Sciatic nerve (tissue), 2 donors: ENCODE measurements at regions not wholly inside any gene's neighbourhood (a gene's known extent, or its start where the extent isn't known, plus 50 kb on each side); places are given as distances from the start of the nearest gene placed in this dataset.

ENCODE experiments used
- ATAC-seq: fragments of 200-7000 bp; cut with Tn5 transposase; one replicate; pipeline ENCODE4 v1.9.1; 2020; ENCODE audit warnings: mild to moderate bottlenecking, moderate library complexity
- DNase-seq: peaks from one replicate; pipeline ENCODE4 v3.0.0-alpha.2; 2020; ENCODE audit warnings: low spot score
- intact Hi-C: fragments of 100-400 bp; cut with DNase I; formaldehyde crosslinking; loops from one replicate; pipeline ENCODE4 v1.14.2; 2022
- donor health status: DM: no; HTN: no; CAD: no.
- donor health status: DM: no; HTN: no; CAD: no.

GRCh38 chr1:199121047-199121446 is 482.2 kb downstream of the PTPRC start:
- ATAC-seq: no peak
- no peak for DNase-seq
- intact Hi-C loops: no loop called here

GRCh38 chr1:199122085-199122484 is 483.2 kb downstream of the PTPRC start:
- intact Hi-C loops: no loop called here
- no peak for DNase-seq
- ATAC-seq: no peak

- DNase-seq: no peak
- intact Hi-C loops: no loop called here
- ATAC-seq: no peak
These were observed 483.9 kb downstream of the PTPRC start for GRCh38 chr1:199122532-199123311.

DNA sequence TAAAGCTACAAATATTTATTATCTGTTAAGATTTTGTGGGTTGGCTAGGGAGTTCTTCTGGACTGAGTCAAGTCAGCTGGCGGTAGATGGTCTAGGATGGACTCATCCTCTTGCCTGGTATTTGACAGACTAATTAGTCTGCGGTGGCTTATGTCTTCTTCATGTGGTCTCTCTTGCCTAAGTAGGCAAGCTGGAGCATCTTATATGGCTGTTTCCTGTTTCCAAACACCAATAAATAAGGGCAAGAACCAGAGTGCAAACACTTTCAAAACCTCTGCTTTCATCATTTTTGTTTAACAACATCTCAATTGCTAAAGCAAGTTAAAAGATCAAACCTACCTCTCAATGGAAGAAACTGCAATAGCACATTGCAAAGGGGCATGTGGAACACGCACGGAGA is 484.8 kb downstream of the PTPRC start:
- ATAC-seq (no peak), DNase-seq (no peak)
- intact Hi-C loops: no loop called here

- ATAC-seq (no peak), DNase-seq (no peak)
- intact Hi-C loops: no loop called here
These were observed 485.5 kb downstream of the PTPRC start for GRCh38 chr1:199124351-199124750.

- ATAC-seq (no peak), DNase-seq (no peak)
- intact Hi-C loops: no loop called here
These were observed 490.4 kb downstream of the PTPRC start for GRCh38 chr1:199129247-199129646.

DNA sequence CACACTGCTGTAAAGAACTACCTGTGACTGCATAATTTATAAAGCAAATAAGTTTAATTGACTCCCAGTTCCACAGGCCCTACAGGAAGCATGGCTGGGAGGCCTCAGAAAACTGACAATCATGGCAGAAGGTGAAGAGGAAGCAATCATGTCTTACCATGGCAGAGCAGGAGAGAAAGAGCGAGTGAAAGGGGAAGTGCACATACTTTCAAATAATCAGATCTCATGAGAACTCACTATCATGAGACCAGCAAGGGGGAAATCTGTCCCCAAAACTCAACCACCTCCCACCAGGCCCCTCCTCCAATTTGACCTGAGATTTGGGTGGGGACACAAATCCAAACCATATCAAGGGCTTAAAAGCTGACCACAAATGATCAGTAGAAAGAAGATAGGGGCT is 493.2 kb downstream of the PTPRC start:
- DNase-seq (no peak), ATAC-seq (no peak)
- intact Hi-C loops: no loop called here

GRCh38 chr1:199135901-199136300 is 497.1 kb downstream of the PTPRC start:
- DNase-seq (no peak), ATAC-seq (no peak)
- intact Hi-C loops: no loop called here

DNA sequence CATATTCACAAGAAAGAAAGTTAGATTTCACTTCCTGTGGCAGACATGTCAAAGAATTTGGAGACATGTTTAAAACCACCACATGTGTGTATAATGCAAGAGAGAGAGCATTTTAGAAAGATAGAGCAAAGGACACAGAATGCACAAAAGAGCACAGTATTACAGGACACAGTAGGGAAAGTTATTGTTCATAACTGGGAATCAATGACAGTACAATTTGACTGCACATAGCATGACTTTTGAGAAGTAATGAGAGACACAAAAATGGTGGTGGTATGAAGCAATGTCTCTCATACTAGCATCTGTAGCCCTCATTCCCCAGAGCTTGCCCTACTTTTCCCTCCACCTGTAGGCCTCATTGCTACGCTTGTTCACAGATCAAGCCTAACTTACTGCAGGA is 499.2 kb downstream of the PTPRC start:
- ATAC-seq (no peak), DNase-seq (no peak)
- intact Hi-C loops: no loop called here

DNA sequence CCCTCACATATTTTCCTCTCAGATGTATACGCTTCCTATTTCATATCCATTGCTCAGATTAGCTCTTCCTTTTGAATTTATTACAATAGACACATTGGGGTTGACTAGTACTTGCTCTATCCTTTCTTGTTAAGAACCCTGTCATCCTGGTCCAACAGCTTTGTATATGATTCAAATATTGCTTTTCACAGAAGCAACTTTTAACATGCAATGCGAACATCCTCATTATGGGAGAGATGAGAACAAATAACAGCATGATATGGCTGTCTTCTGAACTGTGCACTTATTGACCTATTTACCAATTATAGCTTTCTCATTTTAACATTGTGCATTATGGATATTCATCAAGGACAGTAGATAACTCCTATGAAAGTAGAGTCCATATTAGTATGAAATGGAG is 510.8 kb downstream of the PTPRC start:
- ATAC-seq (no peak), DNase-seq (no peak)
- intact Hi-C loops: no loop called here

GRCh38 chr1:199150756-199151155 is 511.9 kb downstream of the PTPRC start:
- intact Hi-C loops: no loop called here
- ATAC-seq: no peak
- no peak for DNase-seq

GRCh38 chr1:199151634-199152425 is 513.0 kb downstream of the PTPRC start:
- no peak for ATAC-seq
- intact Hi-C loops: no loop called here

DNA sequence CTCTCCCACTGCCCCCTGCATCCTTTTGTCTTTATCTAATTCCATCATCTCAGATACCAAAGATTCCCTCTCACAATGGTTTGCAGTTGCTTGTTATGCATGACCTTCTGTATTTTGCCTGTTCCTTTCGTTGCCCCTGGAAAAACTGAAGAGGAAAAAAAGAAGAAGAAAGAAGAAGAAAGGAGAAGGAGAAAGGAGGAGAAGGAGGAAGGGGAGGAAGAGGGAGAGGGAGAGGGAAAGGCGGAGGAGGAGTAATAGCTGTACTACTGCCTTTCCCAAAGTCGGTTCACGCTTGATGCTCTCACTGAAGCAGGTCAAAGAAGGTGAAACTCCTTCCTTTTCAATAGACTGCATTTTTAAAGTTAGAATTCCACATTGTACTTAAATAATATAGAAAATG is 513.8 kb downstream of the PTPRC start:
- DNase-seq (no peak), ATAC-seq (no peak)
- intact Hi-C loops: no loop called here

More at GRCh38 chr1:199151634-199152425, 513.0 kb downstream of the PTPRC start:
- no peak for DNase-seq

- ATAC-seq (no peak), DNase-seq (no peak)
- intact Hi-C loops: no loop called here
These were observed 516.6 kb downstream of the PTPRC start for GRCh38 chr1:199155166-199156019.

GRCh38 chr1:199157494-199157893 is 518.7 kb downstream of the PTPRC start:
- DNase-seq (no peak), ATAC-seq (no peak)
- intact Hi-C loops: no loop called here

DNA sequence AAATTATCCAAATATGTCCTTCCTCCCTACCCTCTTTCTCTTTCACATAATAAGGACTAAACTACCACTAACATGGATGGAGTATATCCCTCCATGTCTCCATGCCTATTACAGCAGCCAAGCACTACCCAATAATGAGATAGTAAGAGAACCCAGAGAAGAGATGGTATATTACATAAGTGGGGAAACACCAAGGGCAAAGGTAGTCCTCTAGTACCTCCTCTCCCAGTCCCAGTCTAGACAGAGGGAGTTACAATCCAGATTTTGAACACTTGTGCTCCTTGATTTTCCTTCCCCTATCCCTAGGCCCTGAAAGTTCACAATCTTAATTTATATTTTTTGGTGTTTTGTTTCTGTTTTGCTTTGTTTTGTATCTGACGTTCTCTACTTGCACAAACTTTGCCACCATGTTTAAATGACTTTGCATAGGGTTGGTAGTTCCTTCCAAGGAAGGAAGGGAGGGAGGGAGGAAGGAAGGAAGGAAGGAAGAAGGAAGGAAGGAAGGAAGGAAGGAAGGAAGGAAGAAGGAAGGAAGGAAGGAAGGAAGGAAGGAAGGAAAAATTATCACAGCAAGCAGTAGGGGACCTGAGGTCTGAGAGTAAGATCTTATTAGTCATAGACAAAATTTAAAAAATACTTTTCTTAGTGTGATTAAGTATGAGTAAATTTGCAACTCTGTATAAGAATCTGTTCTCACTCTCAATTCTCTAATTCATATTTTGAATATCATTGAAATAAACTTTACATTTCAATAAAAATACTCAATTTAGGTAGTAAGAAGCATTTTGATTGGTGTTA is 521.9 kb downstream of the PTPRC start:
- ATAC-seq (no peak), DNase-seq (no peak)
- intact Hi-C loops: no loop called here

DNA sequence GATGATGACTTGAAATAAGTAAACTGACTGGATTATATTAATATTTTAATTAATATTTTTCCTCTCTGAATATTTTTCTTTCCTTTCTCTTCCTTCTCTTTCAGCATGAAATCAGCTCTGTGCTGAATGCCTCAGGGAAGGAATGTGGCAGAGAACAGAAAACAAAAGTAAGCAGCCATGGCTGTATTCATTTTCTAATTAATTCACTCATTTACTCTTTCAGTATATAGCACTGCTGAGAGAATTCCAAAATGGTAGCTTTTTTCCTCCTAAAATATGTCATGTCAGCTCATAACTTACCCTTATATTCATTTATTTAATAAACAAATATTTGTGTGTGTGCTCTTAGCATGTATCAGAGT is 522.5 kb downstream of the PTPRC start:
- DNase-seq: no peak
- no peak for ATAC-seq
- intact Hi-C loops: no loop called here

- no peak for DNase-seq
- ATAC-seq: no peak
- intact Hi-C loops: no loop called here
These were observed 523.0 kb downstream of the PTPRC start for GRCh38 chr1:199161766-199162303.

DNA sequence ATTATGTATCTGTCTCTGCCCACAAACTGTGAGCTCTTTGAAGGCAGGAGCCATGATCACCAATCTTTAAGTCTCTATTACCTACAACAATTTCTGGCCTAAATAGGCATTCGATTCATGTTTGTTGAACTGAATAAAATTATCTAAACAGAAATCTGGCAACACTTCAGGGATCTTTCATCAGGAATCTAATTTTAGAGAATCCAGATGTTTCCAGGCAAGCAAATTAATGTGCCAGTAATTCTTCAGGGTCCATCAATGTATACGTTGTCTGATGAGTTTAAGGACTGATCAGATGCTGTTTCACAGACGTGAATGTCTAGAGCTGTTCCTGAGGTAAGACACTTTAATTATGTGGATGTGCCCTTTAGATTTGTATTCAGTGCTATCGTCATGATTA is 524.4 kb downstream of the PTPRC start:
- no peak for DNase-seq
- intact Hi-C loops: no loop called here
- ATAC-seq: no peak
